Pons (tissue), 1 donor: ENCODE measurements at regions not wholly inside any gene's neighbourhood (a gene's known extent, or its start where the extent isn't known, plus 50 kb on each side); places are given as distances from the start of the nearest gene placed in this dataset.
"Not testable (repeated sequence)": the region's sequence is repeated elsewhere in the genome, so short reads cannot be mapped to it uniquely, and the experiment has no call there.

Source experiments
- DNase-seq: peaks from one replicate; pipeline ENCODE4 v3.0.0-alpha.2; 2016; ENCODE audit warnings: low spot score

DNA sequence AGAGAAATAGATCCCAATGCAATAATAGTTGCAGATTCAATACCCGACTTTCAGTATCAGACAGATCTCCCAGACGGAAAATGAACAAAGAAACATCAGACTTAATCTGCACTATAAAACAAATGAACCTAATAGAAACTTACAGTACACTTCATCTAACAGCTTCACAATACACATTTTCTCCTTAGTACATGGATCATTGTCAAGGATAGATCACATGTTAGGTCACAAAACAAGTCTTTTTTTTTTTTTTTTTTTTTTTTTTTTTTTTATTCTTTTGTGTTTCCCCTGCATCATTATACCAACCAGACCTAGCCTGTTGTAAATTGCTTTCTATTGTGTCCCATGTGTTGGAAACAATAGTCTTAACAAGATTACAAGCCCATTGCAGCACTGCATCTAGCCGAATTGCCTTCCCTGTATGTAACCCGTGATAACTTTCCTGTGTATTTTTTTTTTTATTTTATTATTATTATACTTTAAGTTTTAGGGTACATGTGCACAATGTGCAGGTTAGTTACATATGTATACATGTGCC, 134.0 kb upstream of the MAD2L1 start:
- DNase-seq = not testable (repeated sequence)

DNA sequence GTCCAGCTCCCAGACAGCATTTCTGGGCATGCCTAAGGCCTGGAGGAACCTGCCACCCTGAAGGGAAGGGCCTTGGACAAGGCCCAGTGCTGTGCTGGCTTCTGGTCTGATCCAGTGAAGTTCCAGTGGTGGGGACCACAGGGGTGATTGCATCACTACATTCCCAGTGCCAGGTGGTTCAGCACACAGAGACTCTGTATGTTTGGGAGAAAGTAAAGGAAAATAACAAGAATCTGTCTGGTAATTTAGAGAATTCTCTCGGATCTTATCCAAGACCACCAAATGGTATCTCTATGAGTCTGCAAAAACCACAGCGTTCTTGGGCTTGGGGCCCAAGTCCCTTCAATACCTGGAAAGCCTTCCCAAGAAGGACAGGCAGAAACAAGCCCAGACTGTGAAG, 131.8 kb upstream of the MAD2L1 start:
- DNase-seq = no peak

DNA sequence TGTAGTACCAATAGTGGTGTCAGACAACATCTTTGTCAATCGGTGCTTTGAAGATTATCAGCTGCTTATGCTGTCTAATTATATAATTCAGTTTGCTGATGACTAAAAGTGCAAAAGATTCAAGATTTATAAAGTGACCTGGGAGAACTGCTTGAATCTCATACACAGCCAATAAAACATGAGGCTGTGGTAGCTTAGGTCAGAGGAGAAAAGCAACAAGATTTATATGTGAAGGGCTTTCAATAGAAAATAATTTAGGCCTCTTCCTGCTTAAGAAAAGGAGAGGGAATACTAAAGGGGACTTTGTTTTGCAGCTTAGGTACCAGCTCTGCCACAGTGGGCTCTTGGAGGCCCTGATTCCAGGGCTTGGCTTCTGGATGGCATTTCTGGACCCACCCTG, 111.0 kb upstream of the MAD2L1 start:
- no peak for DNase-seq

DNA sequence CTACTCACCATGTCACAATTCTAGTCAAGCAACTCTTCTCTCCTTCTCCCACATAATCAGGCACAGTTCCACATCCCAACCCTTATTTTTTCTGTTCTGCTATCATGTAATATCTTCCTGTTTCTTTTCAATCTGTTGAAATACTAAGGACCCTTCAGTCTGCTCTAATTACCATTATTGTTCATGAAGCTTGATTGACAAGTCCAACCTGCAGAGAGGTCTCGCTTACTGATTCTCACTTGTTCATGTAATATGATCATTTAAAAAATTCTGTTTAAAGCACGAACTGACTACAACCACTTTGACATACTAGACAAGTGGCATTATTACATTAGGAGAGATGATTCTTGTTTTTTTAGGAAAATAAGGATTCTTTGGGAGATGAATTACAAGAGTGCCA, 108.6 kb upstream of the MAD2L1 start:
- no peak for DNase-seq

DNA sequence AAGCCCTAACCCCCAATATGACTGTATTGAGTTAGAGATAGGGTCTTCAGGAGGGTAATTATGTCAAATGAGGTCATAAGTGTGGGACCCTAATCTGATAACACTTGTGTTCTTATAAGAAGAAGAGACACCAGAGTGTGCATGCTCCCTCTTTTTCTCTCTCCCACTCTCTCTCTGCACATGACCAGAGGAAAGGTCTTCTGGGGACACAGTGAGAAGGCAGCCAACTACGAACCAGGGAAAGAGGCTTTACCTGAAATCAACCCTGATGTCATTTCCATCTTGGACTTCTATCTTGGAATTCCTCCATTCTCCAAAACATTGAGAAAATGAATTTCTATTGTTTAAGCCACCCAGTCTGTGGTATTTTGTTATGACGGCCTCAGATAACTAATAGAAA, 97.2 kb upstream of the MAD2L1 start:
- no peak for DNase-seq

DNA sequence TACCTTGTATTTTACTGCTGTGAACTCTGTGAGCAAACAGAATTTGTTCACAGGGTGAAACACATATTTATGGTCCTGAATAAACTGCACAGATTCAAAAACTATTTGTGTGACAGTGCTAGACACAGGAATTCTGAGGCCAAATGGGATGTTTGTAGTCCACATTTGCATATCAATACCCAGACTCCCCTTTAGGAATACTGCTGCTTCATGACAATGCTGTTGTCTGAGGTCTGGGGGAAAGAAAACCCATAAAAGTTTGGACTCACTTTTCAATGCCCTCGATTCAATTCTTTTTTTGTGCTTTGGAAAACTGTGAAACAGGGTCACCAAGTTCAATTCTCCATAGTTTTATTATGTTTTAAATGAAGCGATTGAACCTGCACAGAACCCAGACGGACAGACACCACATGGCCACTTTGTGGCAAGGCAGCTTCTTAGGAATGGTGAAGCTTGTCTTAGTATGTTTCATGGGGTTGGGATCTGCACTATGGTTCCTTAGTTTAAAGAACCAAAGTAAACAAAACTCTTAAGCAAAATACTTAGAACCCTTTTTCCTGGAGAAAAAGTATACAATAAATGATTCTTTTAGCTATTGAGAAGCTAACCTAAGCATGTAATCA, 92.3 kb upstream of the MAD2L1 start:
- no peak for DNase-seq

DNA sequence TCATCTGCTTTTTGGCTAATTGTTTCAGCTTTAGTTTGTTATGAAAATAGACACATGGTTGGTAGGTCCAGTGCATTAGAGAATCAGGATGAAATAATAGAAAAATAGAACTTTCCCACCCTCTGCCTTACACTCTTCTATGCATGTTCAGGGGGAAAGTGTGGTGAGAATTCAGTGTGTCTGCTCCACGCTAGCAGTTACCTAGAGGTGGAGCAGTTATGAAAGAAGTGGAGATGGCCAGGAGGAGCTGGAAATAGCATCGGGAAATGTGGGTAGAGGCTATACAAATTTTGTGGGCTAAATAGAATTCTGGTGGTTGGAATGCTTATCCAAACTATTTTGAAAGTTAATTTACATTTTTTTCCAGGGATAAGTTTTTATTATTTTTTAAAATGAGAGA, 91.4 kb upstream of the MAD2L1 start:
- DNase-seq = no peak

DNA sequence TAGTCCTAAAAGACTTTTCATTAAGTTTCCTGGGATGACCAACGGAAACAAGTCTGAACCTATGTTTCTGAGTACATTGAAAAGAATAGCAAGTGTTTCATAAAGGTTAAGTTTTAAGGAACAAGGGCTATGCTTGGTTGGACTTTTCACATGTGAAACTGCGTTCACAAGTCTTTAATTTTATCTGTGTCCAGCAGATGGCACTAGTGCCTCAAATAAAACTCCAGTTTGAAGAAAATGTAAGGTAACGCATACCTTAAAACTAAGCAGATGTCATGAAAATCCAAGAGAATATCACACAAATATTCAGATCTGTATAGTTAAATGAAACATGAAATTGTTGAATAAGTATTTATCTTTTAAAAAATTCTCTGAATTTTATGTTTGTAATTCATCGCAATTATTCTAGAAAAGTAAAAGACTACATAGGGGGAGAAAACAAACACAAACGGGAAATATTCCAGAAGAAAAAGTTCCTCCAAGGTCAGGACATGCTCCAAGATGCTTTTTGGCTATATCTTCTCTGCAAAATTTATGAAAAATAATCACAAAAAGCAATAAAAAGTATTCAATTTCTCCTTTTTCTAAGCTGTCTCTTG, 89.6 kb upstream of the MAD2L1 start:
- DNase-seq = peak; percentile 86

DNA sequence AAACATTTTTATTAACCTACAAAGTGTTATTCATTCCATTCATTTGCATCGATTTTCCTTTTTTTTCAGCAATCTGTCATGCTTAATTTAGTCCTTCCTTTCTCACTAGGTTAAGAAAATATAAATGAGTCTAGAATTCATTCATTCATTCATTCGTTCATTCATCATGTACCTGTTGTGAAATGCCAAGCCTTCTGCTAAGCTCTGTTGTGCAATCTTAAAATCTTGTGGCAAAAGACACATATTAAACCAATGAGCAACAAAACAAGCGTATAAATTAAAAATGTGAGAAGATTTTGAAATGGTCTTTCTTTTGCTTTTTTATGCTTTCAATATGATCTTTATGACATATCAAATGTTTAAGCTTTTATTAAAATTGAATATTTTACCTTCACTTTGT, 88.6 kb upstream of the MAD2L1 start:
- DNase-seq = no peak

DNA sequence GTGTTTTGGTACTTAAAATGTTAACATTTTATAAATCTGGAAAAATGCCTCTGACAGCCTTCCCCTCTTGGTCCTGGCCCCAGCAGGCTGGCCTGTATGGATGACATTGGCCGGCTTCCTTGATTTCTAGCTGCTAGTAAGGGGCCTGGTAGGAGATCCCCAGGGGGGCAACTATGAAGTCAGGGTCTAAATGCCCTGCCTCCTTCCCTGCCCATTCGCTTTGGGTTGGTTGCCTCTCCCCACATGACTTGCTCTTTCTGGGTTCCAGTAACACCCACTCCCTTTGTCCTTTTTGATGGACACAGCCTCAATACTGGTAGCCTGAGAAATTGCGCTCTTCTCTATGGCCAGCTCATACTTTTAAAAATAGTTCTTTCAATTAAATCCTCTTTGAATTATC, 78.0 kb upstream of the MAD2L1 start:
- DNase-seq = no peak

DNA sequence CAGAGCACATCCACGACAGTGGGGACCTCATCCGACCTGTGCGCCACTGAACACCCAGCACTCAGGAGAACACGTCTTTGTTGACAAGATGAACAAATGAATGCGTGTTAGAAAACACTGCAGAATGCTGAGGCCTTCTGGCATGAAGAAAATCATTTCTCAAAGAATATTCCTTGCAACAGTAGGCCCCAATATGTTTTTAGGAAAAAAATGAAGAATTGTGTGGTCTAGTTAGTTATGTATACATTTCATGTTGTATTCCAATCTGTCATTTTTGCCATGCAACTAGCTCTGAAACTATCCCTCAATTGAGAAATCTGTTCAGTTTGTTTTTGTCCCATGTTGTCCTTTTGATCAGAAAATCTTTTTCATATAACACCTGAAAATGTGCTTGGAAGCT, 77.4 kb upstream of the MAD2L1 start:
- no peak for DNase-seq

DNA sequence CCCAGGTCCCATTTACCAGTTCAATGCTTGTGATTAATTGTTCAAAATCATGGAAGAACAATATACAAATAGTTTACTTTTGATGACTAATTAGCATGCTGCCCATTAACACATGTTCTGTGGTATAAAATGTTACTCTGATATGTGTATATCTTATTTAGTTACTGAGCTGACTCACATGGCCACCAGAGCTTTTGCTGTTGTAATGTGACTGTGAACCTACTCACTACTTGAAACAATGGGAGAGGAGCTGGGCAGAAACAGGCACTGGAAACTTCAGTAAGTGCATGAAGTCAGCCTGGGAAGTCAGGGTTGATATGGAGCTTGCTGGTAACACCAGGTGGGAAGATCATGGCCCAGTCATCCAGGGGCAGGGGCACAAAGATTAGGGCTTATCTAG, 72.7 kb upstream of the MAD2L1 start:
- no peak for DNase-seq

DNA sequence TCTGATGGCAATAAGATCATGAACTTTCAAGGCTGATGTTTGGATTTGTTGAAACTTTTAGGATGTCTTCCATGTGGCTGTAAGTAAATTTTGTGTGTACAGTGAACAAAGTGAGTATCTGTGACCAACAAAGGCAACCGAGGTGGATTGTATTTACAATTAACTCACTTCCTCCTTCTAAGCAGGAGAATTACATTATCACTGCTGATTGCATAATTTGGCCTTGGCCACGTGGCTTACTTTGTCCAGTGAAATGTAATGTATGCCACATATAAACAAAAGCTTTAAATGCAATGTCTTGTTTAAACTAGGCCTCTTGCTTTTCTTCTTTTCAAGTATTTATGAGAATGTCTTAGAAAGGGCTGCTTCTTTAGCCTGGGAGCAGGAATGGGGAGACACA, 66.3 kb upstream of the MAD2L1 start:
- DNase-seq = no peak

DNA sequence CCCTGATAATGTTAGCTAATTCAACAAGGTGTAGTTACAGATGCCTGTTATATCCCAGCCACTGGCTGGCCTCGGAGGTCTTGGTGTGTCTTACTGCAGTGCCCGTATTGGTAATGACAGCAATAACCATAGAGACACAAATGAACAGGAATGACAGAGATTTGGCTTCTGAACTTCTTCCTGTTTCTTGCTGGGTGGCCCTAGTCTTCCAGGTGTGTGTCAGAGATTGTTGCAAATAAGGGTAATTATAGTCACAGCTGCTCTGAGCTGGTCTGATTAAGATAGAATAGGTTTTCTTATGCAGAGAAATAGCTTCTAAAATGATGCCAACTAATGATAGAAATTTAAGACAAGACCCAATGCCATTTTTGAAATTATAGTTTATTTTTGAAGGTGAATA, 64.1 kb upstream of the MAD2L1 start:
- DNase-seq = no peak
